Medulla oblongata (tissue), 1 donor: ENCODE measurements at regions not wholly inside any gene's neighbourhood (a gene's known extent, or its start where the extent isn't known, plus 50 kb on each side); places are given as distances from the start of the nearest gene placed in this dataset.

Source experiments
- DNase-seq: peaks from one replicate; pipeline ENCODE4 v3.0.0-alpha.2; 2015; ENCODE audit errors: extremely low spot score

- DNase-seq = no peak
Observed at GRCh38 chr10:111200505-111201186, 123.8 kb downstream of the ADRA2A start.

GRCh38 chr10:111203615-111204014 is 126.8 kb downstream of the ADRA2A start:
- DNase-seq = no peak

- DNase-seq = no peak
Observed at GRCh38 chr10:111204838-111205237, 128.0 kb downstream of the ADRA2A start.

GRCh38 chr10:111206521-111206920 is 129.7 kb downstream of the ADRA2A start:
- DNase-seq = no peak

- DNase-seq = no peak
Observed at GRCh38 chr10:111207500-111207899, 130.7 kb downstream of the ADRA2A start.

- DNase-seq = no peak
Observed at GRCh38 chr10:111208951-111209350, 132.1 kb downstream of the ADRA2A start.

- DNase-seq = no peak
Observed at GRCh38 chr10:111209692-111210091, 132.9 kb downstream of the ADRA2A start.

- DNase-seq = no peak
Observed at GRCh38 chr10:111211241-111211640, 134.4 kb downstream of the ADRA2A start.

GRCh38 chr10:111211706-111212105 is 134.9 kb downstream of the ADRA2A start:
- DNase-seq = no peak

- DNase-seq = peak; percentile 33
Observed at GRCh38 chr10:111221682-111222480, 145.1 kb downstream of the ADRA2A start.

GRCh38 chr10:111222961-111223360 is 146.1 kb downstream of the ADRA2A start:
- DNase-seq = no peak

GRCh38 chr10:111231779-111232178 is 154.9 kb downstream of the ADRA2A start:
- DNase-seq = no peak

- DNase-seq = no peak
Observed at GRCh38 chr10:111233439-111233838, 156.6 kb downstream of the ADRA2A start.

- DNase-seq = no peak
Observed at GRCh38 chr10:111234234-111234913, 157.5 kb downstream of the ADRA2A start.

- no peak for DNase-seq
Observed at GRCh38 chr10:111234914-111235302, 158.1 kb downstream of the ADRA2A start.

GRCh38 chr10:111240348-111240747 is 163.5 kb downstream of the ADRA2A start:
- DNase-seq = no peak

- DNase-seq = no peak
Observed at GRCh38 chr10:111243126-111243525, 166.3 kb downstream of the ADRA2A start.

GRCh38 chr10:111246136-111246535 is 169.3 kb downstream of the ADRA2A start:
- DNase-seq = no peak

- no peak for DNase-seq
Observed at GRCh38 chr10:111246814-111247452, 170.1 kb downstream of the ADRA2A start.

GRCh38 chr10:111247781-111248389 is 171.1 kb downstream of the ADRA2A start:
- no peak for DNase-seq

- DNase-seq = no peak
Observed at GRCh38 chr10:111249925-111250324, 173.1 kb downstream of the ADRA2A start.
